HG02759 (cell line): ENCODE measurements at regions not wholly inside any gene's neighbourhood (a gene's known extent, or its start where the extent isn't known, plus 50 kb on each side); places are given as distances from the start of the nearest gene placed in this dataset.

Experiments used
- ATAC-seq: cut with Tn5 transposase; IDR thresholded peaks from one replicate; pipeline ENCODE4 v1.9.1; 2021; ENCODE audit warnings: mild to moderate bottlenecking, moderate library complexity; ENCODE audit not compliant: unreplicated experiment

DNA sequence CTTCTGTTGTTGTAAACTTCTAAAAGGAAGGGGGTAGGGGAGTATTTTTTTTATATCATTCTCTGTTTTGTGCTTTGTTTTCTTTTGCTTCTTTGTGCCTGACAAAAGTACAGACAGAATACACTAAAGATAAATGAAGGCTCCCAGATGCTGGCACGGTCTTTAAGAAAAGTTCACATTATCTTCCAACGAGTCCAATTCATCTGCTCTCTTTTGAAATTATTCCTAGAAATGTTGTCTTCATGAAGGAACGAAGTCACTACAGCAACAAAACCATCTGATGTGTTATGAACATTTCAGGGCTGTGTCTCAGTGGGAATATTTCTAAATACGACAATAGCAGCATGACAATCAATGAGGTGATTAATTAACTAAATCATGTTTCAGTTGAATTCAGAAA, 813.8 kb upstream of the HTR2C start:
- ATAC-seq, result no peak

DNA sequence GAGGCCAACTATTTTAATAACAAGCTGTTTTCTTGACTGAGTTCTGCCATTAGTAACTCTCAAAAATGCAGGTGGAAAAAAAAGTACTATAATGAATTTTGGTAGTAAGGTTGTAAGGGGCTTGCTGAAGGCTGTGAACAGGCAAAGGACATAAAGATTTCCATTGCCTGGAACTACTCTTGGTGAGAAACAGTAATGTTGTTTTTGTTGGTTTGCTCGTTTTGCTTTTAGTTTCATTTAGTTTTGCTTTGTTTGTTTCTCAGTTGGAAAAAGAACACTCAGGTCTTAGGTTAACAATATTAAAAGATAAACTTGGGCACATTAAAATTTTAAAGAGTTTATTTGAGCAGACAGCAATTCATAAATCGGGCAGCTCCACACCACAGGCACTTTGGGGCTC, 824.5 kb upstream of the HTR2C start:
- no peak for ATAC-seq

DNA sequence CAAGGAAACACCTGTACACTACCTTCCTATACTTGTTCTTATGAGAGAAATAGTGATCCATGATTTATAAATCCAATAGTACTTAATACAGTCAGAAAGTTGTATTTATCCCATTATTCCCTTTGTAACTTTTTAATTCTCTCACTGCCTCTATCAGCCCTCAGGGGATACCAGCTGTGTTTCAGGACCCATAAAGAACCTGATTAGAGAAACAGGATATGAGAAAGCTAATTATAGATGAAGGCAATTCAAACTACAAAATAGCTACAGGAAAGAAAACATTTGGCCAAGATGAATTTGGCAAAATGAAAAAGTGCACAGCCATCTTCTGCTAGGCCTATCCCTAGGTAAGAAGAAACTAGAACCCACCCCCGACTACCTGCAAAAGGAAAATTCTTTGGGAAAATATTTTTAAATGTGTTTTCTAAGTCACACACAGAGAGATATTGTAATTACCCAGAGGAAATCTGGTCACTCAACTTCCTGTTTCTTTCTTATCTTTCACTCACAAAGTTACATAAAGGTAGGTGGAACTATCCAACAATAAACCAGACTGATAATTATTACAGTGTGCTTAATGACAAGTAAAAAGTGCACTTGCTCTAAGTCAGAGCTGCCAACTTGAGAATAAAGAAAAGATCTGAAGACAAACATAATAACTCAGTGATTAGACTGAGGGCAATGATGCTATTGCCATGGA, 836.5 kb upstream of the HTR2C start:
- peak; percentile 53 for ATAC-seq

DNA sequence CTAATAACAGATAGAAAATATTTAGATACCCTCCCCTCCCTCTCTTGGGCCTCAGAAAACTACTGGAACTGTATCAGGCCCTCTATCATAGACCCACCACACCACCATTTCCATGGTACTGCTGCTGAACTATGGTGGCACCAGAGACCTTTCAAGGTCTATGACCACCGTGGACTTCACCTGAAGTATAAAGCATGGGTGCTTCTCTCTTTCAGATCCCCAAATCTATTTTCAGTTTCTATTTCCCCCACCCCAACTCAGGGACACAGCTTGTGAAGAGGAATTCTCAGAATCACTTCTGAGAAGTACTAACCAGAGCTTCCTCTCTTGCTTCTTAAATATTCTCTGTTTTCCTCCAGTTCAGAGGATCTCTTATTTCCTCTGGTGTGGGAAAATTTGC, 840.8 kb upstream of the HTR2C start:
- peak; percentile 66 for ATAC-seq

DNA sequence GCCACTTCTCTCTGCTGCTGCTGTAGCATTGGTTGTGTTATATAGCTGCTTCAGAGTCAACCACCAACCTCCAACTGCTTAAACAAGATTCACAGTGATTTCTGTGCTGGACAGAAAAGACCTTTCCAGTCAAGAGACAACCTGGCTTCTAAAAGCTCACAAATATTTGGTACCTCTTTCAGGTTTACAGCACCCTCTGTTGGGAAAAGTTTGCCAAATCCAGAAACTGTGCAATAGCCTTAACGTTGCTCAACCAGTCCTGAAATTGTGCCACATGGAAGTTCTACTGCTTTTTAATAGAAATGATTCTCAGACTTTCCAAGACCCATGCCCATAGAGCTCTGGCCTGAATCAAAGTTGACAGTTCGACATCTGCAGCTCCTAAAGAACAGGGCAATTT, 842.1 kb upstream of the HTR2C start:
- no peak for ATAC-seq

DNA sequence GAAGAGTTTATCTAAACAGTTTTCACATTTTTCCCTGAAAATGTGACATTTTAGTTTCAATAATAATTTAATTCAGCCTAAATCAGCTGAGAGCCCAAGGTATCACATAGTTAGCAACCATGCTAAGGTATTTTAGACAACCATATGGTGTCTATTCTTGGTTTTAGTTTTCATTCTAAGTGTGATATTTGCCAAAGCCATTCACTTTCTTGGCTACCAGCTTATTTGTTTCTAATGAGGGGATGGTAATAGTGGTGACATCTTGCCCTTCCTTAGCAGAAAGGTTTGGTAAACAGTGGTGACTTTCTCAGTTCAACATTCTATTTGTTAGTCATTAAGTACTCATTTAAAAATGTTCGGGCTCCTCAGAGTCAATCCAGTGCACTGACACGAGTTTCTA, 854.9 kb upstream of the HTR2C start:
- no peak for ATAC-seq

DNA sequence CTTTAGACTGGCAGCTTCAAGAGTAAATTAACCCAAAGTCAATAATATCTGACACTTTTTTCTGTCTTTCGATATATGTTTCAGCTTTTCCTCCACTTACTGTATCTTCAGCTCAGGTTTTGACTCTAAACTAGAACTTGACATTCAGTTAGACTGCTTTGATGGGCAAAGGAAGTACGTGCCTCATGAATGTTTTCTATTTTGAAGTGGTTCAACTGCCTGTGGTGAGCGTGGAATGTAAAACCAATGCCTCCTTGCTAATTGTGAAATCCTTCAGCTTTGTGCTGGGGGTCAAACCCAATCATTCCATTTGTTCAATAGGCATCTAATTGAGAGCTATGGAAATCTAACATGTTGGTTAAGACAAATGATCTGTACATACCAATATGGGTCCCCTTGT, 857.0 kb upstream of the HTR2C start:
- ATAC-seq, result peak; percentile 37

DNA sequence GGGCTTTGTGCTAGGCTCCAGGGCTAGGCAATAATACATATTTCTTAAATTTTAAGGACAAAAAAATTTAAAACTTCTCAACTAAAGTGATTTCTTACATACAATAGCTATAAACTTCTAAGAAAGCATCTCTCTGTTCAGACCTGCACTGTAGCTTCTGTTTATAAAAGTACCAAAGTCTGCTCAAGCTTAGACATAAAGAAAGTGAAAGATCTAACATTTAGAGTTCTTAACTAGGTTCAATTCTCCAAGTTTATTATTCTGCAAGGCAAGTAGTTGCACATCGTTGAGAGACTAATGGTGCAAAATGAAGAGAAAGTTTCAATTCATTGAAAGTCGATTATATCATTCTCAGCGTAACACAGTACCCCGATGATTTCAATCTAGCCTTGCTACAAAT, 857.4 kb upstream of the HTR2C start:
- ATAC-seq, result peak; percentile 71

DNA sequence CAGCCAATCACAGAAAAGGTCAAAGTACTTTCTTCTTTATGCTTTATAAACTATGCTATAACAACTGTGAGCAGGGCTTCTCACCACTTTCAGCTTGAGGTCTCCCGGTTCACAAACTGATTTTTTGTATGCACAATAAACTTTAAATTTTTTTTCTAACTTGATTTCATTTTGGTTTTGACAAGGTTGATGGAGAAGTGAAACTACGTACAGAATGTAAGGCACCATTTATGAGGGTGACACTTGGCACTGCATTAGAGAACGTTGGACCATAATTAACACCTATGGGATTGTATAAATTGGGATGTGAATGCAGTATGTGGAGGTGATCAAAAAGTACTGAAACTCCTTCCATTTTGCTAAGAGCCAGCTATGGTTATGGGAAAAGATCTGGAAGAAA, 857.9 kb upstream of the HTR2C start:
- ATAC-seq, result peak; percentile 58

DNA sequence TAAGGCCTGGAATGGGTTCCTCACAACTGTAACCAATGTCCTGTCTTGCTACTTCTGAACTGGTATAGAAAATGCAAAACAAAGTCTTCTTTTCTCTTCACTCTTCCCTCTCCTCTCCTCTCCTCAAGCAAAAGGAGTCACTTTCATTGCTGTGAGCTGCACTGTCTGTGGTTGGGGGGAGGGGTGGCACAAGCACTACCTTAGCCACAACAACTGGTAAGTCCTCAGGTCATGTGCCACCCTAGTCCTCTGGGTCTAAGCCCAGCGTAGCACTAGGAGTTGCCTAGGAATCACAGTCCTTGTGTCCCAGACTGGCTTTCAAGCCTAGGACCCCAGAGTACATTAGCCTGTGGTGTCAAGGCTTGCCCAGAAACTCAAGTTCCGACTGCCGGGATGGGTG, 859.3 kb upstream of the AMOT start:
- no peak for ATAC-seq

DNA sequence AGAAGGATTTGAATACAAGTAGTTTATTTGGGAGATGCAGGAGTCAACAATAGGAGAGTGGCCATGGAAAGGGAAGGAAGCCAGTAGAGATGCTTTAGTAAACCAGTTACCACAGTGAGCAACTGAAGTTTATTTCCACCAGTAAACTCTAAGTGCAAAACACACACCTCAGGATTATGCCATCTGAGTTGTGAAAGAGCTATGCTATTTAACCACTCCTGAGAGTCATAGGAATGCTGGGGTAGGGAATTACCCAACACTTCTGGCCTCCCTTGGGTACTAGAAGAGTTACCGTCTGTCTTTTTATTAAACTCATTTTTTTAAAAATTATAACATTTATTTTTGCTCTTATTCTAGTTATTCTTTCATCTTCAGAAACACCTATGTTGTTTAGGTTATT, 834.6 kb upstream of the AMOT start:
- ATAC-seq, result no peak

DNA sequence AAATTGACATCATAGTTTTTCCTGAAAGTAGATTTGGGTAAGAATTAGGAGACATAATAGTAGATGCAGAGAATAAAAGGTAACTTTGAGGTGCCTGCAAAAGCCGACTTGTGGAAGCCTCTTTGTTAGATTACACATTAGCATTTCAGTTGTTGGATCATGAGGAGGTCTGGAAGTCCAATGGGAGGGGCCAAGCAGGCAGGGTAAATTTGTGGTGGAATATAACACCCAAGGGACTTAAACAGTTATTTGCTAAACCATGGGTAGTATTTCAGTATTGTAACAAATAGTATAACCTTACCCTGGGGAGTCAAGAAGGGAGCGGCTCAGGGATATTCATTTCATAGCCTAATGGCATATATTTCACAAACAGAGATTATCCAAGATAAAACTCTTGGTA, 810.7 kb upstream of the AMOT start:
- ATAC-seq, result no peak

DNA sequence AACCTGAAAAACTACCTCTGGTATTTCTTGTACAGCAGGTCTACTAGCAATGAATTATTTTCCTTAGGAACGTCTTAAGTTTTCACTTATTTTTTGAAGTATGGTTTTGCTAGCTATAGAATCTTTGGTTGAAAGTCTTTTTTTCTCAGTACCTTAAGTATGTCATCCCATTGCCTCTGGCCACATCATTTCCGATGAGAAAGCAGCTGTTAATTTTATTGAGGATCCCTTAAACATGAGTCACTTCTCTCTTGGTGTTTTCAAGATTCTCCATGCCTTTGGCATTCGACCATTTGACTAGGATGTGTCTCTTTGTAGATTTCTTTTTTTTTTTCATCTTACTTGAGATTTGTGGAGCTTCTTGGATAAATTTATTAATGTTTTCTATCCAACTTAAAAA, 803.8 kb upstream of the AMOT start:
- ATAC-seq, result no peak

DNA sequence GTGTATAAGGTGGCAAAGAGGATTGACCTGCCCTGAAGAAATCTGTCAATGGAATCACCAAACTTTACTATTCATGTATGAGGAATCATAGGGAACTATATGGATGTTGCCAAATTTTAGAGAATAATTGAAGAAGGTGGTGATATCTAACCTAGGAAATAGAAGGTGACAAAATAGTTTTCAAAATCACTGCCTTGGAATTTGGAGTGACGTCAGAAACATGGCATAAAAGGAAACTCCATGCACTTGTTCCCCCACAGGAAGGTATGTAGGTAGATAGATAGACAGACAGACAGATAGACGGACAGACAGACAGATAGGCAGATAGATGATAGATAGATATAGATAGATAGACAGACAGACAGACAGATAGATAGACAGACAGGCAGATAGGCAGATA, 793.9 kb upstream of the AMOT start:
- no peak for ATAC-seq

DNA sequence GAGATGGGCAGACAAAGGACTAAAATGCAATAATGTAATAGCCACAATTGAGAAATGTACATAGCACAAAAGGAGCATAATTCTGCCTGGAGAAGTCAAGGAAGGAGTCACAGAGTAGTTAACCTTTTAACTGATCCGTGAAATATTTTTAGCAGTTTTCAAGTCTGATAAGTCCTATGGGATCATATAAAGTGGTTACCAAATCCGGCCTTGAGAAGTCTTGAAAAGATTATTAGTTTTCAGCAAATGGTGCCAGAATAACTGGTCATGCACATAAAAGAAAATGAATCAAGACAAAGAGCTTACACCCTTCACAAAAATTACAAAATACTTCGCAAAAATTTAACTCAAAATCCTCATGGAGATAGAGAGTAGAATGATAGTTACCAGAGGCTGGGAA, 788.7 kb upstream of the AMOT start:
- ATAC-seq, result no peak

DNA sequence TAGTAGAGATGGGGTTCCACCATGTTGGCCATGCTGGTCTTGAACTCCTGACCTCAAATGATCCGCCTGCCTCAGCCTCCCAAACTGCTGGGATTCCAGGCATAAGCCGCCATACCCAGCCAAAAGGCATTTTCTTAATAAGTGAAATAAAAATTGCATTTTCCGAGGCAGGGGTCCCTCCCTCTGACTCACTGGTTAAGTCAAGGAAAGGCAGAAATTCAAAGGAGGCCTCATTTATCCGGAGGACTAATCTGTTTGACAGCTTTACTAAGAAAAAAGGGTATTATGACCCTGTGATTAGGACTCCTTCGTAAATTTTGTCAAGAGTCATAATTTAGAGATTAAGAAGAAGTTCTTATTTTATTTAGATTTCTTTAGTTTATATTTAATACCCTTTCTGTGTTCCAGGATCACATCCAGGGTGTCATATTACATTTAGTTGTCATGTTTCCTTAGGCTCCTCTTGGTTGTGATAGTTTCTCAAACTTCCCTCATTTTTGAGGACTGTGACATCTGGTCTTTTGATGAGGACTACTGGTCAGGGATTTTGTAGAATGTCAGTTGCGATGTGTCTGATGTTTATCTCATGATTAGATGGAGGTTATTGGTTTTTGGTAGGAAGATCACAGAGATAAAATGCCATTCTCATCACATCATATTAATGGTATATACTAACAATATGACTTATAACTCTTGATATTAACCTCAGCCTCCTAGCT, 753.7 kb upstream of the AMOT start:
- no peak for ATAC-seq

DNA sequence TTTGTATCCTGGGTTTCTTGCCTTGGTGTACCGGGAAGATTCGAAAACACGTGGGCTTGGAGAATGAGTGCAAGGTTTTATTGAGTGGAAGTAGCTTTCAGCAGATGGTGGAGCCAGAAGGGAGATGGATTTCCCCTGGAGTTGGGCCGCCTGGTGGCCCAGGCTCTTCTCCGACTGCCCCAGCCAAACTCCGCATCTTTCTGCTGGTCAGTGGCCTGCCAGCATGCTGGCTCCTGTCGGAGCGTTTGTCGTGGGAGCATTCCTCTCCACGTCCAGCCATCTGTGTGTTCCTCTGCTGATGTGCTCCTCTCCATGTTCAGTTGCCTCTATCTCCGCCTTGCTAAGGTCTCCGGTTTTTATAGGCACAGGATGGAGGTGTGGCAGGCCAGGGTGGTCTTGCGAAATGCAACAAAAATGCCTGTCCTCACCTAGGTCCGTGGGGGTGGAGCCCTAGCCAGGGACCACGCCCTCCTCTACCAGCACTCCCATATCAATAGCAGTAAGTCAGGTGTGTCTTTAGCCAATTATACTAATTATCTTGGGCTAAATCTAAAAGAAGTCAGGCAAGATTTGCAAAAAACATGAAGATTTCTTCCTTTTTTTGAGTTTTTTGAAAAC, 745.8 kb upstream of the AMOT start:
- no peak for ATAC-seq

DNA sequence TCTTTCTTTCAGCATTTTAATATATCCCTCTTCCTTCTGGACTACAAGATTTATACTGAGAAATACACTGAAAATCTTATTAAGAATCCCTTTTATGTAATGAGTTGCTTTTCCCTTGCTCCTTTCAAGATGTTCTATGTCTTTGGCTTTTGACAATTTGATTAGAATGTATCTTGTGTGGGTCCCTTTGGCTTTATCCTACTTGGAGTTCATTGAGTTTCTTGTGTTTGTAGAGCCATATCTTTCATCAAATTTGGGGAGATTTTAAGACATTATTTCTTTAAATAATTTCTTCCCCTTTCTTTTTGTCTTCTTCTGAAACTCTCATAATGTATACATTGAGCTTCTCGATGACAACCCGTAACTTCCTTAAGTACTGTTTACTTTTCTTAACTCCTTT, 739.9 kb upstream of the AMOT start:
- no peak for ATAC-seq

DNA sequence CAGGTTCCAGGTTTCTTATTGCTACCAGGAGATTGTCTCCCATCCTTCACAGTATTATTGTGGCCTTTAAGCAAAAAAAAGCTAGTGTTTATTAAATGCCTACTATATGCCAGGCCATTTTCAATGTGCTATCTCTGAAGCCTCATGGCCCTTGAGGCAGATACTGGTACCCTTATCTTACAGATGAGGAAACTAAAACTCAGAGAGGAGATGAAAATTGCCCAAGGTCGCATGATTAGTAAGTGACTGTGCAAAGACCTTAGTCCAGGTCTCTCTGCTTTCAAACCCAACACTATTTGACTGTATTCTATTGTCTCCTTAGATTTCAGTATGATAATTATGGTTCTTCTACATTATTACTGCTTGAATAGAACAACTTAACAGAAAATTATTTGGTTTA, 717.9 kb upstream of the AMOT start:
- no peak for ATAC-seq

DNA sequence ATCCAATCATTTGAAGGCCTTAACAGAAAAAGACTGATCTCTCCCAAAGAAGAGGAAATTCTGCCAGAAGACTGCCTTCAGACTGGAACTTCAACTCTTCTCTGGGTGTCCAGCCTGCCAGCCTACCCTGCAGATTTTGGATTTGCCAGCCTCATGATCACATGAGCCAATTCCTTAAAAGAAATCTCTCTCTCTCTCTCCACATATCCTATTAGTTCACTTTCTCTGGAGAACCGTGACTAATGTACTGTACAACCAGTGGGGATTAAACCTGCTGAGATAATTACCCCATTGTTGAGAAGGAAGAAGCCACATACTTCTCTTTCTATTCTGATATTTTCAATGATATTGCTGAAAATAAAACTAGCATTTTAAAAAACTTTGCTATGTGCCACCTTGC, 711.3 kb upstream of the AMOT start:
- no peak for ATAC-seq

DNA sequence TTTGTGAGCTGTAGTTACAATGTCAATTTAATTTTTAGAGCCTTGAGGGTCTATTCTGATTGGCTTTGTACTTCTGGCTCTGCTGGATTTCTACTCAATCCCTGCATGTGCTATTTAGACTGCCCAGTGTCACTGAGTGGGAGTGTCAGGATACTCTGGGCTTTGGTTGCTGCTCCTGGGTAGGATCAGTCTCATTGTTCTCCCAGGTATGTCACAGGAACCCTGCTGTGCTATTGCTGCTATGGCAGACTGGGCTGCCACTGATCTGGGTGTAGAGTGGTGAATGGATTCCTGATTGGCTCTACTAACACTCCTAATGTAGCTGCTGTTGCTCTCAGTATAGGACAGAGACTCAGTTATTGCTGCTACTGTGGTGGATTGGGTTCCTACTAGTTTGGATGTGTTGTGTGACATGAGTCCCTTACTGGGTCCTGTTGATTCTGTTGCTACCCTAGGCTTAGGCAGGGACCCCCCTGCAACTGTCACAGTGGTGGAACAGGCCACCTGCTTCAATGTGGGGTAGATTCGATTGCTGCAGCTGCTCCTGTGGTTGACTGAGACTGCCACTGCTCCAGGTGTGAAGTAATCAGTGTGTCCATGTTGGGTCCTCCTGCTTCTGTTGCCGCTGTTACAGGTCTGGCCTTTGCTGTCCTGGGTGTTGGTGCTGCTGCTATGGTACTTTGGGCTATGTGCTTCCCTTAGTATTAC, 707.8 kb upstream of the AMOT start:
- no peak for ATAC-seq

DNA sequence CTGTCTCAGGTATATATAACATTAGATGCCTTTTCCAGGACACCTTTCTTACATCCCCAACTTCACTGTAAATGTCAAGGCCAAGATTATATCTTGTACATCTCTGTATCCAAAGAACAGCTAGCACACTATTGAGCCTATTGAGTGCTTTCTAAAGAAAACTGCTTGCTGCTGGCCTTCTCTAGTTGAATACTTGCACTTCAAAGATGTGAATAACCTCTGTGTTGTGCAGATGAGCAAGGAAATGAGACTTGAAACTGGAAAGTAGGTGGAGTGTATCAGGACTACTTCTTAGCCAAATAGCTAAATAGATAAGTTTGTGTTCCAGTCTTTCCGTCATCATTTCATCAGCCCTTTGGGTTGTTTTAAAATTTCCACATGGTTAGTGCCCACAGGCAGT, 704.4 kb upstream of the AMOT start:
- no peak for ATAC-seq
